ENCODE measurements at regions not wholly inside any gene's neighbourhood (a gene's known extent, or its start where the extent isn't known, plus 50 kb on each side); places are given as distances from the start of the nearest gene placed in this dataset.
A peak's percentile ranks its signal among the peaks of the same experiment; 100 is the strongest.

DNA sequence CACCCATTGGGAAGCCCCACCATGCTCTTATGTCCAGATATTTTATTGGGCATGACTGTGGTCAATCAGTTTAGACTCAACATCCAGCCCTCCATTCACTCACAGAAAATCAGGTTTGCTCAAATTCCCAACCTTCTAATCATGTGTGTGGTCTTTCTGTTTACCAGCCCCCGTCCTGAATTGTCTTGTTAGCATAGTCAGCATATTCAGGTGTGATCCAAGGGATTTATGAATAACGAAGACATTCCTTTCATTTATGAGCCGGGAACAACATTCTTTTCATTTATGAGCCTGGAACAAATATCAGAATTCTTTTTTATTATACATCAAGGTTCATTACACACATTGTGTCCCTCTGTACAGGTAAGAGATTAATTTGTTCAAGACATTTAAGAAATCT, 376.3 kb upstream of the POM121L12 start:
- WGBS, 2 experiments (ENCODE audit: insufficient coverage in 1 of 2, insufficient read length in 1 of 2) = 86 to 100% methylated on average over 3 of the region's 3 CpGs

DNA sequence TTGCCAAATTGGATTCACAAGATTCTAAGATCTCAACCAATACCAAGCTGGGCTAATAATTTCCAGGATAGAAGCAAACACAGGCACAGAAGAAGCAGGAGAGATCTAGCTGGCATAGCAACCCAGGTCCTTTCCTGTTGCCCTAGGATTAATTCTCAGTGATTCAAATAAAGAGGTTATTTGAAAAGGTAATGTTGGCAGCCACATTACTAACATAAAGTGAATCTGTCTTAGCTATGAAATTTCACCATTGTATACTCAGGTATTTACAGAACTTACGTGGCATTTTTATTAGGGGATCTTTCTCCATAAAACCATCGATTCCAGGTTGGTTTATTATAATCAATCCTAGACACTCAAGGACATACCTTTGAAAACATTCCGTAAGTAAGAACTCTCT, 379.3 kb upstream of the POM121L12 start:
- 99 to 100% methylated on average over 1 to 2 of the region's 3 CpGs for WGBS, 2 experiments (ENCODE audit: insufficient coverage in 1 of 2, insufficient read length in 1 of 2)
- Histone ChIP-seq H3K4me3 (ENCODE audit: low read length) (peak overlapping the region; percentile 43), H3K9ac (ENCODE audit: extremely low read depth, low read length, poor library complexity, severe bottlenecking) (no peak overlapping the region), H3K9me3 (ENCODE audit: control insufficient read depth, low read length) (no peaks in the 10 kb centered on the region), H3K27ac (ENCODE audit: low read depth, low read length) (no peak overlapping the region), H3K27me3 (ENCODE audit: control insufficient read depth, insufficient read depth, low read length, poor library complexity, severe bottlenecking) (no peaks in the 10 kb centered on the region), H3K4me1 (ENCODE audit: control insufficient read depth, insufficient read depth, low read length) (peaks cover 13% of the 10 kb centered on the region), H3K36me3 (ENCODE audit: control insufficient read depth, insufficient read depth, low read length) (no peaks in the 10 kb centered on the region)
- peaks cover 13% of the 10 kb centered on the region for H3K9me3 Mint-ChIP-seq
- TF ChIP-seq, protein P1, sequence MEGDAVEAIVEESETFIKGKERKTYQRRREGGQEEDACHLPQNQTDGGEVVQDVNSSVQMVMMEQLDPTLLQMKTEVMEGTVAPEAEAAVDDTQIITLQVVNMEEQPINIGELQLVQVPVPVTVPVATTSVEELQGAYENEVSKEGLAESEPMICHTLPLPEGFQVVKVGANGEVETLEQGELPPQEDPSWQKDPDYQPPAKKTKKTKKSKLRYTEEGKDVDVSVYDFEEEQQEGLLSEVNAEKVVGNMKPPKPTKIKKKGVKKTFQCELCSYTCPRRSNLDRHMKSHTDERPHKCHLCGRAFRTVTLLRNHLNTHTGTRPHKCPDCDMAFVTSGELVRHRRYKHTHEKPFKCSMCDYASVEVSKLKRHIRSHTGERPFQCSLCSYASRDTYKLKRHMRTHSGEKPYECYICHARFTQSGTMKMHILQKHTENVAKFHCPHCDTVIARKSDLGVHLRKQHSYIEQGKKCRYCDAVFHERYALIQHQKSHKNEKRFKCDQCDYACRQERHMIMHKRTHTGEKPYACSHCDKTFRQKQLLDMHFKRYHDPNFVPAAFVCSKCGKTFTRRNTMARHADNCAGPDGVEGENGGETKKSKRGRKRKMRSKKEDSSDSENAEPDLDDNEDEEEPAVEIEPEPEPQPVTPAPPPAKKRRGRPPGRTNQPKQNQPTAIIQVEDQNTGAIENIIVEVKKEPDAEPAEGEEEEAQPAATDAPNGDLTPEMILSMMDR (conservative IDR thresholded peaks at IDR 0.05) = no peak
- peaks cover 25% of the 10 kb centered on the region for H3K4me1 Mint-ChIP-seq
- no peak for DNase-seq
- H3K27ac Mint-ChIP-seq = no peak overlapping the region
- peaks cover 3% of the 10 kb centered on the region for H3K27me3 Mint-ChIP-seq (ENCODE audit: insufficient read depth)
- H3K4me3 Mint-ChIP-seq = no peak overlapping the region
- no peaks in the 10 kb centered on the region for H3K36me3 Mint-ChIP-seq (ENCODE audit: low read depth)

More for the DNA sequence above, 376.3 kb upstream of the POM121L12 start:
- Mint-ChIP-seq H3K36me3 (ENCODE audit: low read depth) (no peaks in the 10 kb centered on the region), H3K27me3 (ENCODE audit: insufficient read depth) (no peaks in the 10 kb centered on the region), H3K9me3 (peaks cover 13% of the 10 kb centered on the region), H3K4me1 (peaks cover 14% of the 10 kb centered on the region), H3K27ac (no peak overlapping the region), H3K4me3 (no peak overlapping the region)
- Histone ChIP-seq H3K9ac (ENCODE audit: extremely low read depth, low read length, poor library complexity, severe bottlenecking) (no peak overlapping the region), H3K27me3 (ENCODE audit: control insufficient read depth, insufficient read depth, low read length, poor library complexity, severe bottlenecking) (no peaks in the 10 kb centered on the region), H3K4me3 (ENCODE audit: low read length) (no peak overlapping the region), H3K9me3 (ENCODE audit: control insufficient read depth, low read length) (no peaks in the 10 kb centered on the region), H3K27ac (ENCODE audit: low read depth, low read length) (no peak overlapping the region), H3K4me1 (ENCODE audit: control insufficient read depth, insufficient read depth, low read length) (peaks cover 7% of the 10 kb centered on the region), H3K36me3 (ENCODE audit: control insufficient read depth, insufficient read depth, low read length) (no peaks in the 10 kb centered on the region)
- no peak for DNase-seq
- TF ChIP-seq, protein P1 (conservative IDR thresholded peaks at IDR 0.05) = no peak

DNA sequence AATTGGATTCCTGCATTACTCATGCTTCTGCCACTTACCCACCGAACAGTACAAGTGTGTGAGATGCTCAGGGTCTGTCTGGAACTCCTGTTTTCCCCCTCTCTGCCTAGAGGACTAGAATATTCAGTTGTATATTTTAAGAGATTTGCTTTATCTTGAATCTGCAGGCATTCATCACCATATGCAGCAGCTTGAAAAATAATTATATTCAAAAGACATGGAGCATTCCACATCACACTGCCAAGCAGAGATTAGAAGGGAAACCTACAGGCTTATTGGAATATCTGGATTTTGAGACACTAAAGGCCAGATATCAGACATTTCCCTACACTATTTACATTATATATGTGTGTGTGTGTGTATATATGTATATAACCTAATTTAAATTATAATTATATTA, 382.8 kb upstream of the POM121L12 start:
- no peaks in the 10 kb centered on the region for H3K9me3 Mint-ChIP-seq
- Histone ChIP-seq H3K4me1 (ENCODE audit: control insufficient read depth, insufficient read depth, low read length) (peaks cover 13% of the 10 kb centered on the region), H3K27ac (ENCODE audit: low read depth, low read length) (no peak overlapping the region), H3K4me3 (ENCODE audit: low read length) (no peak overlapping the region), H3K9me3 (ENCODE audit: control insufficient read depth, low read length) (no peaks in the 10 kb centered on the region), H3K27me3 (ENCODE audit: control insufficient read depth, insufficient read depth, low read length, poor library complexity, severe bottlenecking) (no peaks in the 10 kb centered on the region), H3K36me3 (ENCODE audit: control insufficient read depth, insufficient read depth, low read length) (no peaks in the 10 kb centered on the region), H3K9ac (ENCODE audit: extremely low read depth, low read length, poor library complexity, severe bottlenecking) (no peak overlapping the region)
- H3K27ac Mint-ChIP-seq = no peak overlapping the region
- TF ChIP-seq, protein P1 (conservative IDR thresholded peaks at IDR 0.05) = no peak
- no peak overlapping the region for H3K4me3 Mint-ChIP-seq
- H3K4me1 Mint-ChIP-seq = peaks cover 25% of the 10 kb centered on the region
- no peaks in the 10 kb centered on the region for H3K36me3 Mint-ChIP-seq (ENCODE audit: low read depth)
- H3K27me3 Mint-ChIP-seq (ENCODE audit: insufficient read depth) = peaks cover 3% of the 10 kb centered on the region
- DNase-seq = no peak
- WGBS, 2 experiments (ENCODE audit: insufficient coverage in 1 of 2, insufficient read length in 1 of 2) = 82% methylated on average over 1 of the region's 1 CpG; no CpG with 5 or more reads in 1 of the 2 experiments
